Activated T-cell treated with anti-CD3 and anti-CD28 coated beads, Interleukin-2, amount 50 U/mL, for 72 hours (primary cell): ENCODE measurements at regions not wholly inside any gene's neighbourhood (a gene's known extent, or its start where the extent isn't known, plus 50 kb on each side); places are given as distances from the start of the nearest gene placed in this dataset.

Experiments
- ATAC-seq, 2 donors: fragments of 150-1000 bp; cut with Tn5 transposase; replicated peaks in 1 of 2; 2 replicates each; pipeline ENCODE4 v1.10.0; 2021; ENCODE audit warnings: moderate library complexity in 2 of 2, mild to moderate bottlenecking in 1 of 2
- DNase-seq, 2 donors: peaks; one replicate each; pipeline ENCODE4 v3.0.0; 2021 to 2022; ENCODE audit warnings: mixed read lengths in 1 of 2
- H3K27ac Mint-ChIP-seq: one replicate; pipeline ENCODE4 v1.8.0; 2022; ENCODE audit warnings: mild to moderate bottlenecking, moderate library complexity, mixed read lengths
- H3K27me3 Mint-ChIP-seq: one replicate; pipeline ENCODE4 v1.8.0; 2022; ENCODE audit warnings: low read depth, mixed read lengths
- H3K36me3 Mint-ChIP-seq, 2 donors: one replicate each; pipeline ENCODE4 v1.8.0; 2022; ENCODE audit warnings: mixed read lengths in 2 of 2, mild to moderate bottlenecking in 1 of 2; ENCODE audit not compliant: insufficient read depth in 2 of 2
- H3K4me1 Mint-ChIP-seq: one replicate; pipeline ENCODE4 v1.8.0; 2022; ENCODE audit warnings: low read depth, mixed read lengths
- H3K4me3 Mint-ChIP-seq, 2 donors: one replicate each; pipeline ENCODE4 v1.8.0; 2022; ENCODE audit warnings: mild to moderate bottlenecking in 2 of 2, mixed read lengths in 2 of 2, moderate library complexity in 2 of 2
- H3K9me3 Mint-ChIP-seq, 2 donors: one replicate each; pipeline ENCODE4 v1.8.0; 2022; ENCODE audit warnings: mixed read lengths in 2 of 2

- Mint-ChIP-seq H3K36me3 (no peaks in the 10 kb centered on the region), H3K27ac (no peak overlapping the region), H3K9me3 (no peaks in the 10 kb centered on the region), H3K27me3 (peaks cover 30% of the 10 kb centered on the region), H3K4me3 (no peak overlapping the region), H3K4me1 (peaks cover 19% of the 10 kb centered on the region)
- no peak for DNase-seq
- ATAC-seq, result no peak
Observed at GRCh38 chrX:39465467-39465866, 632.3 kb downstream of the BCOR start.

- Mint-ChIP-seq H3K27ac (no peak overlapping the region), H3K4me1 (peaks cover 19% of the 10 kb centered on the region), H3K27me3 (peaks cover 30% of the 10 kb centered on the region), H3K36me3 (no peaks in the 10 kb centered on the region), H3K9me3 (no peaks in the 10 kb centered on the region), H3K4me3 (no peak overlapping the region)
- DNase-seq (no peak), ATAC-seq (no peak)
Observed at GRCh38 chrX:39465906-39466305, 631.9 kb downstream of the BCOR start.

- Mint-ChIP-seq H3K36me3 (no peaks in the 10 kb centered on the region), H3K9me3 (no peaks in the 10 kb centered on the region), H3K4me3 (no peak overlapping the region), H3K27me3 (peaks cover 15% of the 10 kb centered on the region), H3K4me1 (peaks cover 7% of the 10 kb centered on the region), H3K27ac (no peak overlapping the region)
- DNase-seq (no peak), ATAC-seq (no peak)
Observed at GRCh38 chrX:39469126-39469525, 628.6 kb downstream of the BCOR start.

- ATAC-seq (no peak), DNase-seq (no peak)
- Mint-ChIP-seq H3K36me3 (no peaks in the 10 kb centered on the region), H3K4me1 (no peaks in the 10 kb centered on the region), H3K27me3 (peaks cover 8% of the 10 kb centered on the region), H3K27ac (no peak overlapping the region), H3K9me3 (no peaks in the 10 kb centered on the region), H3K4me3 (no peak overlapping the region)
Observed at GRCh38 chrX:39470588-39471407, 627.0 kb downstream of the BCOR start.

- Mint-ChIP-seq H3K36me3 (no peaks in the 10 kb centered on the region), H3K9me3 (no peaks in the 10 kb centered on the region), H3K27ac (no peak overlapping the region), H3K4me3 (no peak overlapping the region), H3K4me1 (no peaks in the 10 kb centered on the region), H3K27me3 (peaks cover 11% of the 10 kb centered on the region)
- ATAC-seq (no peak), DNase-seq (no peak)
Observed at GRCh38 chrX:39472161-39472560, 625.6 kb downstream of the BCOR start.

GRCh38 chrX:39473812-39474211, 623.9 kb downstream of the BCOR start:
- no peak overlapping the region for H3K4me3 Mint-ChIP-seq
- ATAC-seq (no peak), DNase-seq (no peak)
- H3K4me1 Mint-ChIP-seq, result no peaks in the 10 kb centered on the region
- H3K36me3 Mint-ChIP-seq, result no peaks in the 10 kb centered on the region
- H3K27ac Mint-ChIP-seq, result no peak overlapping the region
- no peaks in the 10 kb centered on the region for H3K9me3 Mint-ChIP-seq
- peaks cover 11% of the 10 kb centered on the region for H3K27me3 Mint-ChIP-seq

GRCh38 chrX:39475372-39475771, 622.4 kb downstream of the BCOR start:
- H3K27ac Mint-ChIP-seq, result no peak overlapping the region
- no peaks in the 10 kb centered on the region for H3K4me1 Mint-ChIP-seq
- ATAC-seq, result no peak

GRCh38 chrX:39476604-39477021, 621.1 kb downstream of the BCOR start:
- H3K9me3 Mint-ChIP-seq, result no peaks in the 10 kb centered on the region
- H3K4me3 Mint-ChIP-seq, result no peak overlapping the region
- no peaks in the 10 kb centered on the region for H3K36me3 Mint-ChIP-seq
- DNase-seq, result no peak
- no peaks in the 10 kb centered on the region for H3K4me1 Mint-ChIP-seq
- no peak overlapping the region for H3K27ac Mint-ChIP-seq
- peaks cover 11% of the 10 kb centered on the region for H3K27me3 Mint-ChIP-seq
- ATAC-seq, result no peak

More at GRCh38 chrX:39475372-39475771, 622.4 kb downstream of the BCOR start:
- Mint-ChIP-seq H3K4me3 (no peak overlapping the region), H3K36me3 (no peaks in the 10 kb centered on the region), H3K27me3 (peaks cover 11% of the 10 kb centered on the region), H3K9me3 (no peaks in the 10 kb centered on the region)
- DNase-seq, result no peak

- H3K4me3 Mint-ChIP-seq, result no peak overlapping the region
- peaks cover 11% of the 10 kb centered on the region for H3K27me3 Mint-ChIP-seq
- no peak overlapping the region for H3K27ac Mint-ChIP-seq
- H3K36me3 Mint-ChIP-seq, result no peaks in the 10 kb centered on the region
- no peaks in the 10 kb centered on the region for H3K9me3 Mint-ChIP-seq
- no peaks in the 10 kb centered on the region for H3K4me1 Mint-ChIP-seq
- ATAC-seq, result peak; percentile 27 to 32
- DNase-seq, result no peak
Observed at GRCh38 chrX:39477031-39477761, 620.6 kb downstream of the BCOR start.

- ATAC-seq (peak; percentile 68 to 76), DNase-seq (peak; percentile 10 to 19)
- H3K27ac Mint-ChIP-seq, result no peak overlapping the region
- no peaks in the 10 kb centered on the region for H3K4me1 Mint-ChIP-seq
- H3K27me3 Mint-ChIP-seq, result peaks cover 11% of the 10 kb centered on the region
- H3K36me3 Mint-ChIP-seq, result no peaks in the 10 kb centered on the region
- no peak overlapping the region for H3K4me3 Mint-ChIP-seq
- H3K9me3 Mint-ChIP-seq, result no peaks in the 10 kb centered on the region
Observed at GRCh38 chrX:39477762-39478120, 620.0 kb downstream of the BCOR start.

- no peaks in the 10 kb centered on the region for H3K9me3 Mint-ChIP-seq
- no peaks in the 10 kb centered on the region for H3K4me1 Mint-ChIP-seq
- no peak overlapping the region for H3K27ac Mint-ChIP-seq
- ATAC-seq, result no peak
- no peak overlapping the region for H3K4me3 Mint-ChIP-seq
- peaks cover 11% of the 10 kb centered on the region for H3K27me3 Mint-ChIP-seq
- H3K36me3 Mint-ChIP-seq, result no peaks in the 10 kb centered on the region
- DNase-seq, result no peak
Observed at GRCh38 chrX:39479856-39480255, 617.9 kb downstream of the BCOR start.

- no peak for DNase-seq
- Mint-ChIP-seq H3K4me3 (no peak overlapping the region), H3K9me3 (no peaks in the 10 kb centered on the region), H3K27me3 (peaks cover 8% of the 10 kb centered on the region), H3K27ac (no peak overlapping the region), H3K36me3 (no peaks in the 10 kb centered on the region), H3K4me1 (no peaks in the 10 kb centered on the region)
- ATAC-seq, result no peak
Observed at GRCh38 chrX:39480963-39481362, 616.8 kb downstream of the BCOR start.

GRCh38 chrX:39481621-39482020, 616.1 kb downstream of the BCOR start:
- ATAC-seq, result no peak
- Mint-ChIP-seq H3K4me3 (no peak overlapping the region), H3K27me3 (peaks cover 5% of the 10 kb centered on the region), H3K27ac (no peak overlapping the region), H3K9me3 (no peaks in the 10 kb centered on the region), H3K36me3 (no peaks in the 10 kb centered on the region), H3K4me1 (no peaks in the 10 kb centered on the region)
- DNase-seq, result no peak
